ENCODE measurements at regions not wholly inside any gene's neighbourhood (a gene's known extent, or its start where the extent isn't known, plus 50 kb on each side); places are given as distances from the start of the nearest gene placed in this dataset.

DNA sequence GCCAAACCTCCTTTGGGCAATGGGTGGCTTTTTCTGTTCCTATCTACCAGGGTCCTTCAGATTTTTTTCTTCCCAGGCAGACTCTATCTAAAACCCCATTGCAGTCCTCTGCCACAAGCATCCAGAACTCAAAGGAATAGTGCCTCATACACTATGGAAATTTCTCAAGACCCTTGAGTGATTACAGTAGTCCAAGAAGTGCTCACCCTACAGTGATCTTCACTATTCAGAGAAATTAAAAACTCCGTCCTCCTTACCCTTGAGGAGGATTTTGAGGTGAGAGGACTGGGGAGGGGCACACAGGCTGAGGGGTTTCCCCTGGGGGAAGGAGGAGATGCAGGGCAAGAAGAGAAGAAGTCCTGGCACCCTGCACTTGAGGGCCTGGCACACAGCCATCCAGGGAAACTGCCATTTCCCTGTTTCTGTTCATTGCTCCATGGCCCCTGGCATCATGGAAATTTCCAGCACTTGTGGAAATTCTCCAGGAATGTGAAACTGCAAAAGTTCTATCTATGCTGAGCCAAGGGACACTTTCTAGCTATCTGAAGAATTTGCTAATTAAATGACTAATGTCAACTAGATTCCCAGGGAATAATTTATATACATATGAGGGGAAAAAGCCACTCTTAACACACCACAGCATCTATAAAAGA is 102.5 kb upstream of the ATP1B1 start:
- H3K4me2 ChIP-seq (ENCODE audit: low read depth, low read length): no peak overlapping the region
- ChIA-PET CTCF (ENCODE audit: low intra/inter-chr PET ratio, low total read pairs) (no interaction called here), POLR2A (no interaction called here)
- no peaks in the 10 kb centered on the region for H3K9me3 ChIP-seq (ENCODE audit: low read length)
- FAIRE-seq (no peak), DNase-seq (ENCODE audit: low spot score) (no peak), ATAC-seq (no peak)
- no peak overlapping the region for H3K27ac ChIP-seq (ENCODE audit: extremely low read length, insufficient read depth, low read length)
- no peaks in the 10 kb centered on the region for H3K4me1 ChIP-seq (ENCODE audit: insufficient read depth, low read length)
- no peaks in the 10 kb centered on the region for H3K79me2 ChIP-seq (ENCODE audit: insufficient read depth, low read length)
- 0 out of 5 replicates have a peak, but pooled peaks cover 0 to 4% of the 10 kb centered on the region in 2 experiments for H3K27me3 ChIP-seq (ENCODE audit: control insufficient read depth in 1 of 2, insufficient read depth in 2 of 2, low read length in 2 of 2)
- intact Hi-C loops (cut with micrococcal nuclease; ENCODE audit: unreplicated experiment) (loop anchor here (10.0 kb wide), 1 partner anchor 101 kb away; the partner anchor contains the start of gene ATP1B1), in situ Hi-C loops (cut with HindIII; ENCODE audit: extremely low pct_ligation_motif_present, low pct_unique_long_range_greater_than_20kb) (no loop called here)
- no peak overlapping the region for H3K9ac ChIP-seq (ENCODE audit: insufficient read depth, low read depth, low read length)
- TF ChIP-seq FOXJ3 (CRISPR knock-in tag; IDR thresholded peaks at IDR 0.05; ENCODE audit: borderline replicate concordance) (no peak), EP300 (IDR thresholded peaks at IDR 0.05; ENCODE audit: low read depth in 2 of 2, low read length in 2 of 2) (peak in 1 of 2 experiments; percentile 16; a peak in 1 of 4 replicates), EP300 (CRISPR knock-in tag; IDR thresholded peaks at IDR 0.05; ENCODE audit: borderline replicate concordance) (no peak), KAT7 (CRISPR knock-in tag; IDR thresholded peaks at IDR 0.05; ENCODE audit: borderline replicate concordance) (no peak), ZNF616 (CRISPR knock-in tag; IDR thresholded peaks at IDR 0.05; ENCODE audit: low read depth) (no peak)
- peak overlapping the region; percentile 2 for H2AFZ ChIP-seq (ENCODE audit: low read length)
- H4K20me1 ChIP-seq (ENCODE audit: insufficient read depth, low read length): no peaks in the 10 kb centered on the region
- WGBS (ENCODE audit: low lambda C conversion rate): 39% methylated on average over 1 of the region's 1 CpG
- no TSS peak for BruUV-seq (replicated peaks)
- no peak overlapping the region for H3K4me3 ChIP-seq (replicated peaks in 1 of 3; ENCODE audit: insufficient read depth in 1 of 3, low read depth in 2 of 3, low read length in 3 of 3)
- no peaks in the 10 kb centered on the region for H3K36me3 ChIP-seq (replicated peaks in 1 of 2; ENCODE audit: control insufficient read depth in 1 of 2, insufficient read depth in 2 of 2, low read length in 2 of 2)

GRCh38 chr1:169005776-169006175 is 100.7 kb upstream of the ATP1B1 start:
- H3K36me3 ChIP-seq (replicated peaks in 1 of 2; ENCODE audit: control insufficient read depth in 1 of 2, insufficient read depth in 2 of 2, low read length in 2 of 2): no peaks in the 10 kb centered on the region
- CTCF ChIA-PET (ENCODE audit: low intra/inter-chr PET ratio, low total read pairs): no interaction called here
- no peak overlapping the region for H3K4me2 ChIP-seq (ENCODE audit: low read depth, low read length)
- H3K9me3 ChIP-seq (ENCODE audit: low read length): no peaks in the 10 kb centered on the region
- ATAC-seq (no peak), DNase-seq (ENCODE audit: low spot score) (no peak), FAIRE-seq (no peak)
- H3K27ac ChIP-seq (ENCODE audit: extremely low read length, insufficient read depth, low read length): no peak overlapping the region
- H2AFZ ChIP-seq (ENCODE audit: low read length): no peak overlapping the region
- H3K27me3 ChIP-seq (ENCODE audit: control insufficient read depth in 1 of 2, insufficient read depth in 2 of 2, low read length in 2 of 2): 0 out of 5 replicates have a peak, but pooled peaks cover 0 to 1% of the 10 kb centered on the region in 2 experiments
- no peaks in the 10 kb centered on the region for H3K79me2 ChIP-seq (ENCODE audit: insufficient read depth, low read length)
- POLR2A ChIA-PET: no interaction called here
- peaks cover 12% of the 10 kb centered on the region for H3K4me1 ChIP-seq (ENCODE audit: insufficient read depth, low read length)
- BruUV-seq (replicated peaks): no TSS peak
- 73% methylated on average over 4 of the region's 4 CpGs for WGBS (ENCODE audit: low lambda C conversion rate)
- H4K20me1 ChIP-seq (ENCODE audit: insufficient read depth, low read length): no peaks in the 10 kb centered on the region
- H3K4me3 ChIP-seq (replicated peaks in 1 of 3; ENCODE audit: insufficient read depth in 1 of 3, low read depth in 2 of 3, low read length in 3 of 3): no peak overlapping the region
- H3K9ac ChIP-seq (ENCODE audit: insufficient read depth, low read depth, low read length): no peak overlapping the region
- in situ Hi-C loops (cut with HindIII; ENCODE audit: extremely low pct_ligation_motif_present, low pct_unique_long_range_greater_than_20kb) (no loop called here), intact Hi-C loops (cut with micrococcal nuclease; ENCODE audit: unreplicated experiment) (loop anchor here (10.0 kb wide), 1 partner anchor 99 kb away; the partner anchor contains the start of gene ATP1B1)
- TF ChIP-seq PAWR (CRISPR knock-in tag; IDR thresholded peaks at IDR 0.05; ENCODE audit: borderline replicate concordance) (no peak), MYPOP (CRISPR knock-in tag; IDR thresholded peaks at IDR 0.05) (no peak), DMAP1 (CRISPR knock-in tag; IDR thresholded peaks at IDR 0.05) (no peak), NCOA2 (CRISPR knock-in tag; IDR thresholded peaks at IDR 0.05) (no peak), ZBTB7A (CRISPR knock-in tag; IDR thresholded peaks at IDR 0.05) (no peak), ZFP37 (CRISPR knock-in tag; IDR thresholded peaks at IDR 0.05; ENCODE audit: borderline replicate concordance) (no peak)
- TF ChIP-seq, protein P1, sequence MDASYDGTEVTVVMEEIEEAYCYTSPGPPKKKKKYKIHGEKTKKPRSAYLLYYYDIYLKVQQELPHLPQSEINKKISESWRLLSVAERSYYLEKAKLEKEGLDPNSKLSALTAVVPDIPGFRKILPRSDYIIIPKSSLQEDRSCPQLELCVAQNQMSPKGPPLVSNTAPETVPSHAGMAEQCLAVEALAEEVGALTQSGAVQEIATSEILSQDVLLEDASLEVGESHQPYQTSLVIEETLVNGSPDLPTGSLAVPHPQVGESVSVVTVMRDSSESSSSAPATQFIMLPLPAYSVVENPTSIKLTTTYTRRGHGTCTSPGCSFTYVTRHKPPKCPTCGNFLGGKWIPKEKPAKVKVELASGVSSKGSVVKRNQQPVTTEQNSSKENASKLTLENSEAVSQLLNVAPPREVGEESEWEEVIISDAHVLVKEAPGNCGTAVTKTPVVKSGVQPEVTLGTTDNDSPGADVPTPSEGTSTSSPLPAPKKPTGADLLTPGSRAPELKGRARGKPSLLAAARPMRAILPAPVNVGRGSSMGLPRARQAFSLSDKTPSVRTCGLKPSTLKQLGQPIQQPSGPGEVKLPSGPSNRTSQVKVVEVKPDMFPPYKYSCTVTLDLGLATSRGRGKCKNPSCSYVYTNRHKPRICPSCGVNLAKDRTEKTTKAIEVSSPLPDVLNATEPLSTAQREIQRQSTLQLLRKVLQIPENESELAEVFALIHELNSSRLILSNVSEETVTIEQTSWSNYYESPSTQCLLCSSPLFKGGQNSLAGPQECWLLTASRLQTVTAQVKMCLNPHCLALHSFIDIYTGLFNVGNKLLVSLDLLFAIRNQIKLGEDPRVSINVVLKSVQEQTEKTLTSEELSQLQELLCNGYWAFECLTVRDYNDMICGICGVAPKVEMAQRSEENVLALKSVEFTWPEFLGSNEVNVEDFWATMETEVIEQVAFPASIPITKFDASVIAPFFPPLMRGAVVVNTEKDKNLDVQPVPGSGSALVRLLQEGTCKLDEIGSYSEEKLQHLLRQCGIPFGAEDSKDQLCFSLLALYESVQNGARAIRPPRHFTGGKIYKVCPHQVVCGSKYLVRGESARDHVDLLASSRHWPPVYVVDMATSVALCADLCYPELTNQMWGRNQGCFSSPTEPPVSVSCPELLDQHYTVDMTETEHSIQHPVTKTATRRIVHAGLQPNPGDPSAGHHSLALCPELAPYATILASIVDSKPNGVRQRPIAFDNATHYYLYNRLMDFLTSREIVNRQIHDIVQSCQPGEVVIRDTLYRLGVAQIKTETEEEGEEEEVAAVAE (CRISPR knock-in tag; IDR thresholded peaks at IDR 0.05; ENCODE audit: borderline replicate concordance): no peak
